GM21447 (cell line): ENCODE measurements at regions not wholly inside any gene's neighbourhood (a gene's known extent, or its start where the extent isn't known, plus 50 kb on each side); places are given as distances from the start of the nearest gene placed in this dataset.
"Not testable (repeated sequence)": the region's sequence is repeated elsewhere in the genome, so short reads cannot be mapped to it uniquely, and the experiment has no call there.

Experiments
- ATAC-seq: cut with Tn5 transposase; IDR thresholded peaks from one replicate; pipeline ENCODE4 v1.9.1; 2021; ENCODE audit not compliant: unreplicated experiment

- no peak for ATAC-seq
Observed at GRCh38 chr9:105098370-105098769, 146.1 kb upstream of the SLC44A1 start.

- no peak for ATAC-seq
Observed at GRCh38 chr9:105103776-105104175, 140.7 kb upstream of the SLC44A1 start.

DNA sequence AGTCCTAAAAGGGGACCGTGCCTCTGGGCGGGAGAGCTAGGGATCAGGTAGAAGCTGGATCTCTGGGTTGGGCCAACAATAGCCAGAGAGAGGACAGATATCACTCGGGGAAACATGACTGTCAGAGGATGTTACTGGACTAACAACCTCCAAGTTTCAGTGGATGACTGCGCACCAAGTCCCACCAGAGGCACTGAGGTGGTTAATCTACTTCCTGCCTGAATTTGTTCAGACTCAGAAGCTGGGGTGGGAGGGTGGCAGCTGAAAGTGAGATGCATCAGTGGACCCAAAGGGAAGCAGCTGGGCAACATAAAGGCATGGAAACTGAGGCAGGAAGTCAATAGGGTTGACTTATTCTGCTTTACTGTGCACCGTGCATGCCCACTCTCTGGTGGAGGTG lies 130.1 kb upstream of the SLC44A1 start:
- ATAC-seq, result peak; percentile 75

DNA sequence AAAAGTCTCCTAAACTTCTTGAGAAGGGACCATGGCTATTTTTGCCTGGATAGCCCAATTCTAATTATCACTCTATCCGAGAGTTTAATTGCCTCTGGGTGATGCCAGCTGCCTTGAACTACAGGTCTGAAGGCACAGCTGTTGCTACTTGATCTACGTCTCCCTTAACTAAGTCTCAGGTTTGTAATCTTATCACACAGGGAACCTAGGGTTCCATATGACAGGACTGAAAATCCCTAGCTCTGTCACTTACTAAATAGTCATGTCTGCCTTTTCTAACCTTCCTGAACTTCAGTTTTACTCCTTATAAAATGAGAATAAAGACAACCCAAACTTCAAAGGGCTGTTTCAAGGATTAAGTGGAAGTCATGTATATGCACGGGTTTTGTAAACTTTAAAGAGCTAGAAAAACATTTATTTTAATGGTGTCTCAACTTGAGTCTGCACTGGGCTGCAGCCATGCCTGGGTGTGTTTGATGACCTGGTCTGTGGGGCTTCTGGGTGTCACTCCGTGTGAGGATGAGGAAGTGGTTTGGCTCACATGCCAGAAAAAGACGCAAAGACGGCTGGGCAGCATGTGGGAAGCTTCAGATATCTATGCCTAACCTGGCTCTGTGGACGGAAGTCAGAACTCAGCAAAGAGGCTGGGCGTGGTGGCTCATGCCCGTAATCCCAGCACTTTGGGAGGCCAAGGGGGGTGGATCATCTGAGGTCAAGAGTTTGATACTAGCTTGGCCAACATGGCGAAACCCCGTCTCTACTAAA lies 129.3 kb upstream of the SLC44A1 start:
- peak; percentile 70 for ATAC-seq

DNA sequence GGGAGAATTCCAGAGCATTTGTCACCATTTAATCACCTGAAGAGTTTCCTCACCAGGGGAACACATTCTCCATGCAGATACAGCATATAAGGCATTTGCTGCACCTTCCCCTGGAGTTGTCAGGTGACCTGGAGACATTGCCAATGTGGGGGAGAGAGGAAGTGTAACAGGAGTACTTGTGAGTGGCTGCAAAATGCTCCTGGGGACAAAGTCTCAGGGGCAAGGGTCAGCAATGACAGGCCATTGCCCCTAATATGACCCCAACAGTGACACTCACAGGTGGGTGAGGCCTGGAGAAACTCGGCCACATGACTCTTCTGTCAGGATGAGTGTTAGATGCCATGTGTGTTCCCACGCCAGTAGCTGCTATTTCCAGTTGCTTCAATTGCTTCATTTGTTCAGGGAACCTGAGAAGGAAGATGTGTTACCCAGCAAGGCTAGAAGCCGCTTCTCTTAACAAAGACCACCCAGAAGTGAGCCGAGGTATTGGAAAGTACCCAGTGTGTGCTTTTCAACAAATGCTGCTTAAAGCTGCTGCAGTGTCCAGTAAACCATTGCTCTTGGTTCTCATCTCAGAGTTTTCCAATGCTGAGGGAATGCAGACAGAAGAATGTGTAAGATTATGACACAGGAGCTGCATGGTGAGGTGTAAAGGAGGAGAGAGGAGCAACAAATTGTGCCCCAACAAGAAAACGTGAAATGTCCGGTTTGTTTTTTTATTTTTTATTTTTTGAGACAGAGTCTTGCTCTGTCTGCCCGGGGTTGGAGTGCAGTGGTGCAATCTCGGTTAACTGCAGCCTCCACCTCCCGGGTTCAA lies 128.2 kb upstream of the SLC44A1 start:
- no peak for ATAC-seq

DNA sequence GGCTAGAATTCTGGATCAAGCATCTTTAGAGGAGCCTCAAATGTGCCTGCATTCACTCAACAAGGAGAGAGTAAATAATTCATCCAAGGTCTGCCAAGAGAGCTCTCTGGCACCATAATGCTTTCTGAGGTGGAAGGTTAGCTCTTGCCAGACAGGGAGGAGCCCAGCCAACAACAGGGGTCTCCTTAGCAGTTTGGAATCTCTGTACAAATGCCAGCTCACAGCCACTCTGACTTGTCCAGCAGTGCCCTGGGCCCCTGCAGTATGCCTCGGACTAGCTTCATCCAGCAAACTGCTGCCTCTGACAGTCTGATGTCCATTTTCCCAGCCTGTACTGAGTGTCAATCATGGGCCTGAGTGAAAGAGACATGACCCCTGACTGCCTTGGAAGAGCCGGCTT lies 127.2 kb upstream of the SLC44A1 start:
- no peak for ATAC-seq

DNA sequence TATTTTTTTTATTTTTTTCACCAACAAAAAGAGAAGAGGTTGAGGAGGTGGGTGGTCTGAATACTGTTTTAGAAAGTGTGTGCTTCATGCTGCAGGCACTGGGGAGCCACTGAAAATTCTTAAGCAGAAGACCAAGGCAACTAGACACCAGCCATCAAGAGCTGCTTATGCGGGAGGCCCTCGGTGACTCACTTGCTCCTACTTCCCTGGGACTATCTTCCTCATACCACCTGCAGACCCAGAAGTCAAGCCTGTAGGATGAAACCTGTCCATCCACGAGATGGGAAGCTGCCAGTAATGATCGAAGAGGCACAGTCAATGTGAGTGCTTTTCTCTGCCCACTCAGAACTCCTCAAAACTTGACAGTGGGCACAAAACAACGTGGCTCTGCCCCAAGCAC lies 125.8 kb upstream of the SLC44A1 start:
- ATAC-seq, result no peak

DNA sequence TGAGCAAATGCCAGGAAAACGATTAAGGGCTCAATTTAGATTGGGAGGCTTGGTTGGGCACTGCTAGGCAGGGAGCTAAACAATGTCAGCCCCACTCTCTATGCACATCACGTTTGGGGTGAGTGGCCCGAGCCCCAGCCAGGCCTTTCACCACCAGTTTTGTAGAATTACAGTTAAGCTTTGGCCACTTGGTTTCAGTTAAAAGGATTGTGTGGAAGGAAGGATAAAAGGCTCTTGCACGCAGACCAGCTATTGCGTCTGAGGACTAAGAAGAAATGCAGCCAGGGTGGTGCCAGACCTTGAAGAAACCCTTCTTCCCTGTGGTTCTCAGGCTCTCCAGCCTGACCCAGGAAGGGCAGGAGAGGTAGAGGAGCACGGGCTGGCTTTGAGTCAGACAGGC lies 125.3 kb upstream of the SLC44A1 start:
- ATAC-seq, result no peak

GRCh38 chr9:105121861-105122430 lies 122.5 kb upstream of the SLC44A1 start:
- ATAC-seq, result no peak

DNA sequence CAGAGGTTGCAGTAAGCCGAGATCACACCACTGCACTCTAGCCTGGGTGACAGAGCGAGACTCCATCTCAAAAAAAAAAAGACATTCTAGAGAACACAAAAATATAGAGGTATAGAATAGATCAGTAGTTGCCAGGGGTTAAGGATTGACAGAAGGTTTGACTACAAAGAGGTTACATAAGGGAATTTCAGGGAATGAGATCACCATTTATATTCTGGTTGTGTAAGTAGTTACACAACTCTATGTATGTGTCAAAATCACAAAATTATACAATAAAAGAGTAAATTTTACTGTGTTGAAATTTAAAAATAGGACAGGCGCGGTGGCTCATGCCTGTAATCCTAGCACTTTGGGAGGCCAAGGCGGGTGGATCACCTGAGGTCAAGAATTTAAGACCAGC lies 119.9 kb upstream of the SLC44A1 start:
- not testable (repeated sequence) for ATAC-seq

DNA sequence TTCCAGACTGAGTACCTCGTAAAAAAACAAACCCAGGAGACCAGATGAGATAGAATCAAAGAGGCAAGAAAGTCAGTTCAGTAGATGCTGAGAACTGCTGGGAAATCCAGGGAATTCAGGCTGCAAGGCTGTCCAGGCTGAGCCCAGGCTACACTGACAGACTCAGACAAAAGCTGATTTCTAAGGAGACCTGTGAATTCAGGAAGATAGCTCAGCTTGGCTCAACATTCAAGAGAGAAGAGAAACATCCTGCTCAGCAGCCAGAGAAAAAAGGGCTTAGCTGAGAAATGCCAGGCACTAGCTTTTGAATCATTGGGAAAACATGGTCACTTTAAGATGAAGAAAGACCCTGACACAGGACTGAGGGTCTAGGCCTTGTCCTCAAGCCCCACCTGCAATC lies 118.2 kb upstream of the SLC44A1 start:
- no peak for ATAC-seq

DNA sequence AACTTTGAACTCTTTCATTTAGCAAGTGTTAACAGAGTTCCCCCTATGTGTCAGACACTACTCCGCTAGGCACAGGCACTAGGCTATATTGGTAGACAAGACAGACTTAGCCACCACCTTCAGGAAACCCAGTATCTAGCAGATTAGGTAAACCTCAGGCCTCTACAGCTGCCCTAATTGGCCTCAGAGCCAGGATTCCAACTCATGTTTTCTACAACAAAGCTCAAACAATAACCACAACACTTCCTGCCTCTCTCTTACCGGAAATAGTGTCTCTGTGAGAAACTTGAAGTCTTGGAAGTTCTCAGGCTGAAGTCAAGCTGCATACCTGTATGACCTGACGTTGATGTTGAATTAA lies 116.6 kb upstream of the SLC44A1 start:
- ATAC-seq, result peak; percentile 100

GRCh38 chr9:105128908-105129600 lies 115.4 kb upstream of the SLC44A1 start:
- no peak for ATAC-seq

DNA sequence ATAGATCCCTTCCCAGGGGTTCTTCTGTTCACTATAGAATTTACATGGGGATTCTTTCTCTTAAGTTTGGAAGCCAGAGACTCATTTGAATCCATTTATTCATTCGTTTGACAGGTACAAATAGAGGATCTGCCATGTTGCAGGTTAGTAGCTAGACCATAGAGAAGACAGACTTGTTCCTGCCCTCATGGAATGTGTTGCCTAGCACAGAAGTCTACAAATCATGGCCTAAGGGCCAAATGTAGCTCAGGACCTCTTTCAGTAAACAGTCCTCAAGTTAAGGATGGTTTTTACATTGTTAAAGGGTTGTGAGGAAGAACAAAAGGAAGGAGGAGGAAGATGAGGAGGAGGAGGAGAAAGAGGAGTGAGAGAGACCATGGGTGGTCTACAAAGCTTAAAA lies 114.7 kb upstream of the SLC44A1 start:
- no peak for ATAC-seq

- no peak for ATAC-seq
Observed at GRCh38 chr9:105131981-105132380, 112.5 kb upstream of the SLC44A1 start.

- ATAC-seq, result no peak
Observed at GRCh38 chr9:105132606-105133005, 111.8 kb upstream of the SLC44A1 start.

- no peak for ATAC-seq
Observed at GRCh38 chr9:105138306-105138801, 106.1 kb upstream of the SLC44A1 start.

GRCh38 chr9:105141146-105141975 lies 103.1 kb upstream of the SLC44A1 start:
- peak; percentile 91 for ATAC-seq

GRCh38 chr9:105141976-105142250 lies 102.5 kb upstream of the SLC44A1 start:
- no peak for ATAC-seq

GRCh38 chr9:105142406-105143135 lies 101.9 kb upstream of the SLC44A1 start:
- no peak for ATAC-seq
